H9 (cell line): ENCODE measurements at regions not wholly inside any gene's neighbourhood (a gene's known extent, or its start where the extent isn't known, plus 50 kb on each side); places are given as distances from the start of the nearest gene placed in this dataset.

Experiments
- DNase-seq: peaks from one replicate; pipeline ENCODE4 v3.0.0-alpha.2; 2017
- H2AFZ ChIP-seq: one replicate; pipeline ENCODE4 v1.6.1; 2013; ENCODE audit warnings: mild to moderate bottlenecking, low read length, control low read depth, moderate library complexity
- H2AK5ac ChIP-seq: 2 replicates; pipeline ENCODE4 v1.6.1; 2013; ENCODE audit warnings: low read length, control low read depth, mixed read lengths; ENCODE audit not compliant: insufficient read length
- H2BK120ac ChIP-seq: one replicate; pipeline ENCODE4 v1.6.1; 2013; ENCODE audit warnings: low read depth, mild to moderate bottlenecking, low read length, control low read depth, inconsistent platforms; ENCODE audit not compliant: poor library complexity, severe bottlenecking
- H2BK12ac ChIP-seq: 2 replicates; pipeline ENCODE4 v1.6.1; 2013; ENCODE audit warnings: low read length, control low read depth, mixed read lengths, low read depth; ENCODE audit not compliant: insufficient read length
- H2BK15ac ChIP-seq: 2 replicates; pipeline ENCODE4 v1.6.1; 2013; ENCODE audit warnings: low read depth, low read length, control low read depth
- H2BK20ac ChIP-seq: one replicate; pipeline ENCODE4 v1.6.1; 2013; ENCODE audit warnings: low read depth, mild to moderate bottlenecking, low read length, control low read depth, inconsistent platforms; ENCODE audit not compliant: poor library complexity, severe bottlenecking
- H2BK5ac ChIP-seq: 2 replicates; pipeline ENCODE4 v1.6.1; 2013; ENCODE audit warnings: low read length, control low read depth, mixed read lengths; ENCODE audit not compliant: insufficient read length
- H3K14ac ChIP-seq: 2 replicates; pipeline ENCODE4 v1.6.1; 2013; ENCODE audit warnings: low read length, control low read depth; ENCODE audit not compliant: insufficient read depth
- H3K18ac ChIP-seq: 2 replicates; pipeline ENCODE4 v1.6.1; 2013; ENCODE audit warnings: low read depth, mild to moderate bottlenecking, mixed read lengths, low read length, control low read depth; ENCODE audit not compliant: insufficient read length
- H3K23ac ChIP-seq: 2 replicates; pipeline ENCODE4 v1.6.1; 2013; ENCODE audit warnings: low read length, control low read depth, mixed read lengths, low read depth; ENCODE audit not compliant: insufficient read length
- H3K23me2 ChIP-seq: 2 replicates; pipeline ENCODE4 v1.6.1; 2013; ENCODE audit warnings: low read depth, mild to moderate bottlenecking, mixed read lengths, low read length, control low read depth; ENCODE audit not compliant: insufficient read length, poor library complexity, severe bottlenecking
- H3K27ac ChIP-seq: 2 replicates; pipeline ENCODE4 v1.5.1; 2013; ENCODE audit warnings: low read length, control low read depth, mixed read lengths, low read depth; ENCODE audit not compliant: insufficient read length
- H3K27me3 ChIP-seq: 2 replicates; pipeline ENCODE4 v1.6.1; 2013; ENCODE audit warnings: low read length, control low read depth, inconsistent platforms; ENCODE audit not compliant: insufficient read depth
- H3K4ac ChIP-seq: 2 replicates; pipeline ENCODE4 v1.6.1; 2013; ENCODE audit warnings: low read depth, mild to moderate bottlenecking, control low read depth, inconsistent platforms, low read length, moderate library complexity
- H3K4me1 ChIP-seq: 2 replicates; pipeline ENCODE4 v1.6.1; 2013; ENCODE audit warnings: low read length, control low read depth, inconsistent platforms; ENCODE audit not compliant: insufficient read depth
- H3K4me2 ChIP-seq: 2 replicates; pipeline ENCODE4 v1.6.1; 2013; ENCODE audit warnings: low read length, control low read depth, mixed read lengths; ENCODE audit not compliant: insufficient read length, insufficient read depth
- H3K56ac ChIP-seq: 2 replicates; pipeline ENCODE4 v1.6.1; 2013; ENCODE audit warnings: low read depth, mild to moderate bottlenecking, mixed read lengths, low read length, control low read depth; ENCODE audit not compliant: insufficient read length
- H3K79me1 ChIP-seq: 2 replicates; pipeline ENCODE4 v1.6.1; 2013; ENCODE audit warnings: low read depth, mild to moderate bottlenecking, moderate library complexity, low read length, control low read depth, inconsistent platforms; ENCODE audit not compliant: insufficient read depth, poor library complexity, severe bottlenecking
- H3K79me2 ChIP-seq: 2 replicates; pipeline ENCODE4 v1.6.1; 2013; ENCODE audit warnings: low read length, control low read depth, inconsistent platforms; ENCODE audit not compliant: insufficient read depth
- H3K9ac ChIP-seq: 2 replicates; pipeline ENCODE4 v1.6.1; 2013; ENCODE audit warnings: low read length, control low read depth, mixed read lengths; ENCODE audit not compliant: insufficient read length; ENCODE audit errors: extremely low read depth
- H3K9me3 ChIP-seq: one replicate; pipeline ENCODE4 v1.6.1; 2013; ENCODE audit warnings: low read depth, low read length, inconsistent platforms; ENCODE audit not compliant: control insufficient read depth
- H3T11ph ChIP-seq: one replicate; pipeline ENCODE4 v1.6.1; 2013; ENCODE audit warnings: mild to moderate bottlenecking, low read length, control low read depth, inconsistent platforms
- H4K20me1 ChIP-seq: one replicate; pipeline ENCODE4 v1.6.1; 2013; ENCODE audit not compliant: control insufficient read depth, insufficient read length, insufficient read depth
- H4K5ac ChIP-seq: 2 replicates; pipeline ENCODE4 v1.6.1; 2013; ENCODE audit warnings: low read depth, mild to moderate bottlenecking, mixed read lengths, low read length, control low read depth; ENCODE audit not compliant: insufficient read length
- H4K8ac ChIP-seq: replicated peaks from 2 replicates; pipeline ENCODE4 v1.6.1; 2013; ENCODE audit warnings: low read length, control low read depth, mixed read lengths, low read depth; ENCODE audit not compliant: insufficient read length
- H4K91ac ChIP-seq: 2 replicates; pipeline ENCODE4 v1.6.1; 2013; ENCODE audit warnings: low read depth, mild to moderate bottlenecking, moderate library complexity, mixed read lengths, low read length, control low read depth; ENCODE audit not compliant: insufficient read length
- H3K27ac Mint-ChIP-seq, 3 experiments: 2 replicates in 2 of 3; 3 replicates in 1 of 3; pipeline ENCODE4 v1.8.0; 2020 to 2021; ENCODE audit warnings: mixed read lengths in 3 of 3, mild to moderate bottlenecking in 1 of 3, moderate library complexity in 1 of 3
- H3K27me3 Mint-ChIP-seq: 2 replicates; pipeline ENCODE4 v1.8.0; 2021; ENCODE audit warnings: low read depth, mild to moderate bottlenecking, moderate library complexity, mixed read lengths
- H3K36me3 Mint-ChIP-seq, 3 experiments: 2 replicates in 2 of 3; 3 replicates in 1 of 3; pipeline ENCODE4 v1.8.0; 2020 to 2021; ENCODE audit warnings: low read depth in 3 of 3, mixed read lengths in 3 of 3; ENCODE audit not compliant: insufficient read depth in 1 of 3
- H3K4me1 Mint-ChIP-seq, 2 experiments: 2 replicates each; pipeline ENCODE4 v1.8.0; 2020; ENCODE audit warnings: mixed read lengths in 2 of 2
- H3K4me3 Mint-ChIP-seq, 2 experiments: 2 replicates in 1 of 2; 3 replicates in 1 of 2; pipeline ENCODE4 v1.8.0; 2020 to 2021; ENCODE audit warnings: mild to moderate bottlenecking in 2 of 2, mixed read lengths in 2 of 2, moderate library complexity in 1 of 2
- H3K9me3 Mint-ChIP-seq, 2 experiments: 2 replicates in 1 of 2; 3 replicates in 1 of 2; pipeline ENCODE4 v1.8.0; 2020; ENCODE audit warnings: mild to moderate bottlenecking in 2 of 2, mixed read lengths in 2 of 2, moderate library complexity in 1 of 2
- WGBS: extraction: QIAGEN DNeasy Blood & Tissue Kit; methylation state at CpG from one replicate; pipeline ENCODE4 v1.1.7; 2013; ENCODE audit warnings: missing lambda C conversion rate, low lambda C conversion rate, mixed read lengths; ENCODE audit not compliant: insufficient read length; ENCODE audit errors: extremely low coverage; 5-methylcytosine and 5-hydroxymethylcytosine counted together
- TF ChIP-seq, protein P1 (sequence below): fragments of 200-600 bp; sonication (generic); conservative IDR thresholded peaks from 3 replicates; pipeline ENCODE4 v1.8.0; 2021; ENCODE audit warnings: antibody characterized with exemption, mild to moderate bottlenecking

DNA sequence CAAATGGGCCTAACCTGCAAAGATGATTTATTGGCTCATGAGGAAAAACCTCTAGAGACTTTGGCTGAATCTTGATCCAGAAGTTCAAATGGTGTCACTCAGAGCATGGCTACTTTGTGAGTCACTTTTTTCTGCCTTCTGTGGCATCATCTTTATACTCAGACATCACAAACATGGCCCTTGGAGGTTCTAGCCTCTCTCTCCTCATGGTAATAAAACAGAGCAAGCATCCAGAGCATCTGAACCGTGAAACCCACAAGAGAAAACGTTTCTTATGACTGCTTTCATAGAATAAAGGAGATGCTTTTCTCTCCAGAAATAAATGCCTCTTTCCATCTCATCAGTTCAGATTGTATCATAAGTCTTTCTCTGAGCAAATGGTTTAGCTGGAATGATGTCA, 780.3 kb downstream of the KCTD16 start:
- no peak overlapping the region for H2AK5ac ChIP-seq
- no peaks in the 10 kb centered on the region for H3K9me3 ChIP-seq
- H3K56ac ChIP-seq, result no peak overlapping the region
- no peak overlapping the region for H4K8ac ChIP-seq
- H3K27ac Mint-ChIP-seq, result no peak overlapping the region
- H3K4me2 ChIP-seq, result no peak overlapping the region
- no peak overlapping the region for H3T11ph ChIP-seq
- no peaks in the 10 kb centered on the region for H3K79me2 ChIP-seq
- H3K14ac ChIP-seq, result no peak overlapping the region
- H3K4me3 Mint-ChIP-seq, result no peak overlapping the region
- no peak overlapping the region for H3K23ac ChIP-seq
- H3K79me1 ChIP-seq, result no peaks in the 10 kb centered on the region
- no peaks in the 10 kb centered on the region for H3K27me3 ChIP-seq
- no peak overlapping the region for H2BK12ac ChIP-seq
- H4K20me1 ChIP-seq, result no peaks in the 10 kb centered on the region
- no peak overlapping the region for H3K18ac ChIP-seq
- no peak overlapping the region for H2BK15ac ChIP-seq
- no peak overlapping the region for H2BK5ac ChIP-seq
- H3K9me3 Mint-ChIP-seq, result no peaks in the 10 kb centered on the region
- no peaks in the 10 kb centered on the region for H3K36me3 Mint-ChIP-seq
- TF ChIP-seq, protein P1, sequence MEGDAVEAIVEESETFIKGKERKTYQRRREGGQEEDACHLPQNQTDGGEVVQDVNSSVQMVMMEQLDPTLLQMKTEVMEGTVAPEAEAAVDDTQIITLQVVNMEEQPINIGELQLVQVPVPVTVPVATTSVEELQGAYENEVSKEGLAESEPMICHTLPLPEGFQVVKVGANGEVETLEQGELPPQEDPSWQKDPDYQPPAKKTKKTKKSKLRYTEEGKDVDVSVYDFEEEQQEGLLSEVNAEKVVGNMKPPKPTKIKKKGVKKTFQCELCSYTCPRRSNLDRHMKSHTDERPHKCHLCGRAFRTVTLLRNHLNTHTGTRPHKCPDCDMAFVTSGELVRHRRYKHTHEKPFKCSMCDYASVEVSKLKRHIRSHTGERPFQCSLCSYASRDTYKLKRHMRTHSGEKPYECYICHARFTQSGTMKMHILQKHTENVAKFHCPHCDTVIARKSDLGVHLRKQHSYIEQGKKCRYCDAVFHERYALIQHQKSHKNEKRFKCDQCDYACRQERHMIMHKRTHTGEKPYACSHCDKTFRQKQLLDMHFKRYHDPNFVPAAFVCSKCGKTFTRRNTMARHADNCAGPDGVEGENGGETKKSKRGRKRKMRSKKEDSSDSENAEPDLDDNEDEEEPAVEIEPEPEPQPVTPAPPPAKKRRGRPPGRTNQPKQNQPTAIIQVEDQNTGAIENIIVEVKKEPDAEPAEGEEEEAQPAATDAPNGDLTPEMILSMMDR, result no peak
- WGBS, result no CpG with 5 or more reads among the region's 2 CpGs
- no peak overlapping the region for H2BK120ac ChIP-seq
- peaks cover 2 to 3% of the 10 kb centered on the region in 2 experiments; a peak in 3 of 4 replicates for H3K4me1 Mint-ChIP-seq
- H2AFZ ChIP-seq, result no peak overlapping the region
- DNase-seq, result no peak
- H4K91ac ChIP-seq, result no peak overlapping the region
- no peak overlapping the region for H2BK20ac ChIP-seq
- H3K27me3 Mint-ChIP-seq, result no peaks in the 10 kb centered on the region
- no peaks in the 10 kb centered on the region for H3K23me2 ChIP-seq
- H3K4ac ChIP-seq, result no peak overlapping the region
- no peak overlapping the region for H3K27ac ChIP-seq
- no peak overlapping the region for H3K9ac ChIP-seq
- no peak overlapping the region for H4K5ac ChIP-seq
- H3K4me1 ChIP-seq, result no peaks in the 10 kb centered on the region
